Erythroblast (primary cell): ENCODE measurements at regions not wholly inside any gene's neighbourhood (a gene's known extent, or its start where the extent isn't known, plus 50 kb on each side); places are given as distances from the start of the nearest gene placed in this dataset.

Experiments used
- GATA1 ChIP-seq: IDR thresholded peaks from 2 replicates; pipeline ENCODE4 v1.6.1; 2011; ENCODE audit warnings: low read depth, mild to moderate bottlenecking, control low read depth, low read length, moderate library complexity
- POLR2A ChIP-seq: IDR thresholded peaks from 2 replicates; pipeline ENCODE4 v1.6.1; 2011; ENCODE audit warnings: mild to moderate bottlenecking, low read length

GRCh38 chr10:36366843-36367242 lies 724.7 kb upstream of the FZD8 start:
- TF ChIP-seq POLR2A (no peak), GATA1 (no peak)
